Thyroid gland (tissue), 4 donors: ENCODE measurements at regions not wholly inside any gene's neighbourhood (a gene's known extent, or its start where the extent isn't known, plus 50 kb on each side); places are given as distances from the start of the nearest gene placed in this dataset.

Experiments used
- DNase-seq, 2 donors: peaks; one replicate each; pipeline ENCODE4 v3.0.0-alpha.2; 2019
- H3K27ac ChIP-seq, 3 donors: fragments of 200-600 bp; sonication (generic); 1 replicate in 2 of 3; 2 replicates in 1 of 3; pipeline ENCODE4 v1.5.1; 2016 to 2019; ENCODE audit warnings: mild to moderate bottlenecking in 1 of 3, moderate library complexity in 1 of 3
- H3K27me3 ChIP-seq: fragments of 200-600 bp; sonication (generic); one replicate; pipeline ENCODE4 v1.5.1; 2019
- H3K36me3 ChIP-seq, 2 donors: fragments of 200-600 bp; sonication (generic); one replicate each; pipeline ENCODE4 v1.5.1; 2016 to 2019
- H3K4me1 ChIP-seq, 2 donors: fragments of 200-600 bp; sonication (generic); one replicate each; pipeline ENCODE4 v1.5.1; 2017 to 2019
- H3K4me3 ChIP-seq, 3 donors: fragments of 200-600 bp; sonication (generic); replicated peaks in 1 of 3; 1 replicate in 2 of 3; 2 replicates in 1 of 3; pipeline ENCODE4 v1.5.1; 2016; ENCODE audit warnings: mild to moderate bottlenecking in 1 of 3
- H3K9me3 ChIP-seq: fragments of 200-600 bp; sonication (generic); one replicate; pipeline ENCODE4 v1.5.1; 2017
- POLR2A ChIP-seq, 2 donors: fragments of 450-650 bp; IDR thresholded peaks; one replicate each; pipeline ENCODE4 v1.6.1; 2017; ENCODE audit warnings: antibody characterized with exemption in 2 of 2, mild to moderate bottlenecking in 2 of 2, moderate library complexity in 1 of 2
- WGBS, 2 donors: methylation state at CpG; one replicate each; pipeline ENCODE4 v1.1.5; 2017; 5-methylcytosine and 5-hydroxymethylcytosine counted together
- intact Hi-C: fragments of 100-400 bp; cut with DNase I; formaldehyde crosslinking; loops from one replicate; pipeline ENCODE4 v1.15.1; 2023
- TF ChIP-seq, protein P1 (sequence below), 6 experiments: fragments of 200-600 bp in 3 of 6; fragments of 450-650 bp in 3 of 6; sonication (generic) in 3 of 6; IDR thresholded peaks; one replicate each; pipeline ENCODE4 v1.5.1; 2016 to 2019; ENCODE audit warnings: antibody characterized with exemption in 6 of 6, mild to moderate bottlenecking in 2 of 6, inconsistent platforms in 1 of 6, moderate library complexity in 1 of 6

DNA sequence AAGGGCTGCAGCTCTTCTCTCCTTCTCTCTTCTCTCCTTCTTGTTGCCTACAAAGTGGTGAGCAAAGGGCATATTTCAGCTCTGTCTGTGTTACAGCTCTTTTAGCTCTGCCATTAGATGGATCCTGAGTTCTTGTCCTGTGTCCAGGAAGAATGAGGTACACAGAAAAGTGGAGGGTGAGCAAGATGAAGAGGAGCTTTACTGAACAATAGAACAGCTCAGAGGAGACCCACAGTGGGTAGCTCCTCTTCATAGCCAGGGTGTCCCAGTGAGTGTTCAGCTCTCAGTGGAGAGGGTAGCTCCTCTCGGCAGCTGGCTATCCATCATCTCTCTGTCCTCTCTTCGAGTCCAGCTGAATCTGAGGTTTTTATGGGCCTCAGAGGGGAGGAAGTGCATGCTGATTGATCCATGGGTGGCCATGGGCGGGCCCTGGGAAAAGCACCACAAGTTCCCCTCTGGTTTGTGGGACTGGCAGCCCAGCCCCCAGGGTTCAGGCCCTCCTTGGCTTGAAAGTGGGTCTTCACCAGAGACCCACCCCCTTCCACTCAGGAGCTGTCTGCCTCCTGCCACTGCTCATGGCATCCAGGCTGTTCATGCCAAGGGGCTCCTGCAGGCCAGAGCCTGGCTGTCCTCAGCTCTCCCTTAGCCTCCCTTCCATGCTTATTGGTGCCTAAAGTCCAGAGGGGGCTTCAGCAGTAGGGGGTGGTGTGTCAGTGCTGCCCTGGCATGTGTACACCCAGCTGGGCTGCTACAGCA is 109.1 kb upstream of the FAM180A start:
- H3K9me3 ChIP-seq: no peaks in the 10 kb centered on the region
- H3K36me3 ChIP-seq: no peaks in the 10 kb centered on the region
- H3K27me3 ChIP-seq: no peaks in the 10 kb centered on the region
- TF ChIP-seq, protein P1, sequence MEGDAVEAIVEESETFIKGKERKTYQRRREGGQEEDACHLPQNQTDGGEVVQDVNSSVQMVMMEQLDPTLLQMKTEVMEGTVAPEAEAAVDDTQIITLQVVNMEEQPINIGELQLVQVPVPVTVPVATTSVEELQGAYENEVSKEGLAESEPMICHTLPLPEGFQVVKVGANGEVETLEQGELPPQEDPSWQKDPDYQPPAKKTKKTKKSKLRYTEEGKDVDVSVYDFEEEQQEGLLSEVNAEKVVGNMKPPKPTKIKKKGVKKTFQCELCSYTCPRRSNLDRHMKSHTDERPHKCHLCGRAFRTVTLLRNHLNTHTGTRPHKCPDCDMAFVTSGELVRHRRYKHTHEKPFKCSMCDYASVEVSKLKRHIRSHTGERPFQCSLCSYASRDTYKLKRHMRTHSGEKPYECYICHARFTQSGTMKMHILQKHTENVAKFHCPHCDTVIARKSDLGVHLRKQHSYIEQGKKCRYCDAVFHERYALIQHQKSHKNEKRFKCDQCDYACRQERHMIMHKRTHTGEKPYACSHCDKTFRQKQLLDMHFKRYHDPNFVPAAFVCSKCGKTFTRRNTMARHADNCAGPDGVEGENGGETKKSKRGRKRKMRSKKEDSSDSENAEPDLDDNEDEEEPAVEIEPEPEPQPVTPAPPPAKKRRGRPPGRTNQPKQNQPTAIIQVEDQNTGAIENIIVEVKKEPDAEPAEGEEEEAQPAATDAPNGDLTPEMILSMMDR (IDR thresholded peaks at IDR 0.05): no peak
- no peak for TF ChIP-seq POLR2A (IDR thresholded peaks at IDR 0.05)
- peaks cover 23% of the 10 kb centered on the region in 2 donors for H3K4me1 ChIP-seq
- 92 to 100% methylated on average over 2 of the region's 3 CpGs for WGBS, 2 donors
- no peak overlapping the region for H3K27ac ChIP-seq
- intact Hi-C loops: no loop called here
- DNase-seq: no peak
- no peak overlapping the region for H3K4me3 ChIP-seq

DNA sequence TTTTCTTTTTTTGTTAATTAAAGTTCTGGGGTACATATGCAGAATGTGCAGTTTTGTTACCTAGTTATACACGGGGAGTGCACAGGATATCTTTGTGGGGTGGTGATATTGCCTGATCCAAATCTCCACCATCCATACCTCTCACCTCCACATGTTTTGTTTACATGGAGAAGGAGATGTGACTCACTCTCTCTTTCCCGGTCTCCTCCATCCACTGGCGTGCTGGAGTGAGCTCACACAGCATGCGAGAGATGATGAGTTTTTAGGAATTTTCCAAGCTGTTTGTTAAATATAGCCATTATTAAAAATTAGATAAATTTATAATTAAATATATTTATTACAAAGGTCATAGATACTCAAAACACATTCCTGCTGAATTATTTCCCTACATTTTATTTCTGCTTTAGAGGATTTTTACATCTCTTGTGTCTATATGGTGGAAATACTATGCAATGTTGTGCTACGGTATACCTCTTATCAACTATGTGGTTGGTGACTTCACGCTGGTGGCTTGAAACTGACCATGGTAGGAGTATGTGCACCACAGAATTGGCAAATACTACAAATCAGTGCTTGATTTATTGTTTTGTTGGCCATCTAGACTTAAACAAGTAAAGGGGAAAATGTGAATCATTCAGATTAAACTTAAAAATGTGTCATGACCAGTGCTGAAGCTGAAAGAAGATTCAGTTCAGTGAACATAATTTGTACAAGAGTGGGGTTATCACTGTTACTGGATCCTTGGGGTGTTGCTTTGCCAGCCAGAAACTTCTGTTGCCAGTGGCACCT is 107.9 kb upstream of the FAM180A start:
- no peak for DNase-seq
- H3K4me1 ChIP-seq: peaks cover 12 to 14% of the 10 kb centered on the region in 2 donors
- H3K27ac ChIP-seq: no peak overlapping the region
- no peaks in the 10 kb centered on the region for H3K36me3 ChIP-seq
- TF ChIP-seq POLR2A (IDR thresholded peaks at IDR 0.05): no peak
- TF ChIP-seq, protein P1 (IDR thresholded peaks at IDR 0.05): no peak
- WGBS, 2 donors: 72 to 74% methylated on average over 6 of the region's 6 CpGs
- H3K27me3 ChIP-seq: no peaks in the 10 kb centered on the region
- intact Hi-C loops: no loop called here
- no peak overlapping the region for H3K4me3 ChIP-seq
- no peaks in the 10 kb centered on the region for H3K9me3 ChIP-seq

DNA sequence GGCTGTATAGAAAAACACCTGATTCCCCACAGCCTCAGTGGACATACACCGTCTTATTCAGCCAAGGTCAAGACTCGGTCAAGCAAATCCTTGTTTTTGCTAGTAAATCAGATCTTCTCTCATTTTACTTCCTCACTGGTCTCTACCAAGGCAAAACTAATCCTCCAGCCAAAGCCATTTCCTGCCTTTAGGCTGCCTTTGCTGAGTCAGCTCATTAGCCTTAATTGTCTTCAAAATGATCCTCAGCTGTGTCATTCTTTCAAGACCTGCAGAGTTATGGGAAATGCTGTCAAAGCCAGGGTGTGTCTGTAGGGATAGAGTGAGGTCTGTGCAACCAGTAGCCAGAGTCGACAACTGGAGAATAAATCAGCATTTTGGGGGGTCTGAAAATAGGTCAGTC is 107.2 kb upstream of the FAM180A start:
- 27 to 33% methylated on average over 3 of the region's 3 CpGs for WGBS, 2 donors

DNA sequence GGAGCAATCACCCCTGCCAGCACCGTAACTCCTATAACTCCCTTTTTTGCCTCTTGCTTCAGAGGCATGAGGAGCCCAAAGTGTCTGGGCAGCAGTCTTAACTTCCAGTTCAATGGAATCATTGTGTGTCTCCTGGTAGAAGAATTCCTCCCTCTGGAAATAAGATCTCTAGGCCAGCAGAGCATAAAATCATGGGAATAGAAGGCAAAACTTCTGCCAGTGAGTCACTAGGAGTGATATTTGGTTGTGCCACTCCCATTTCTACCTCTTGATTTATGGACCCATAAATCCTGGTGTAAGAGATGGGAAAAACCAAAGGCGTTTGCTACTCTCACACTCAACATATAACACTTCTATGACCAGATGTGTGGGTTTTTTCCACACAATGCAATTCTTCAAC is 104.9 kb upstream of the FAM180A start:
- no peak overlapping the region for H3K4me3 ChIP-seq
- DNase-seq: no peak
- no peaks in the 10 kb centered on the region for H3K36me3 ChIP-seq
- no peaks in the 10 kb centered on the region for H3K27me3 ChIP-seq
- intact Hi-C loops: no loop called here
- H3K9me3 ChIP-seq: no peaks in the 10 kb centered on the region
- no peak for TF ChIP-seq POLR2A (IDR thresholded peaks at IDR 0.05)
- TF ChIP-seq, protein P1 (IDR thresholded peaks at IDR 0.05): no peak
- WGBS, 2 donors: 89 to 97% methylated on average over 2 of the region's 2 CpGs
- peaks cover 12 to 14% of the 10 kb centered on the region in 2 donors for H3K4me1 ChIP-seq
- H3K27ac ChIP-seq: no peak overlapping the region

More for the DNA sequence above, 107.2 kb upstream of the FAM180A start:
- intact Hi-C loops: no loop called here
- H3K4me3 ChIP-seq: no peak overlapping the region
- no peak for DNase-seq
- H3K27ac ChIP-seq: no peak overlapping the region
- H3K36me3 ChIP-seq: no peaks in the 10 kb centered on the region
- H3K27me3 ChIP-seq: no peaks in the 10 kb centered on the region
- no peaks in the 10 kb centered on the region for H3K9me3 ChIP-seq
- no peak for TF ChIP-seq POLR2A (IDR thresholded peaks at IDR 0.05)
- TF ChIP-seq, protein P1 (IDR thresholded peaks at IDR 0.05): no peak
- peaks cover 12 to 14% of the 10 kb centered on the region in 2 donors for H3K4me1 ChIP-seq

DNA sequence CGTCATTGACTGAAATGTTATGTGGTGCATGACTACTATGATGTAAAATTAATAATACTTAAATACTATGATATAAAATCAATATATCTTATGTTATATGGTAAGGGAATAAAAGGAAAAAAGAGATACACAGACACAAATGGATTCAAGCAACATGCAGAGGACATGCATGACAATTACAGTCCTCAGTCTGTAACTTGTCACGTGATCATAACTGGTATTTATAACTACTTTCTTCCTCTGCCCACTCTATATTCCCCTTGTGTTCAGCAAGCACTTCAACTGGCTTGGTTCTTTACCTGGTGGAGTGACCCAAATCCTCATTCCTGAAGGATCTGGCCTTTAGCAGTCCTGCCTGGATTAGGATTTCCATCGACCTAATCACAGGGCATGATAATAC is 104.4 kb upstream of the FAM180A start:
- TF ChIP-seq, protein P1 (IDR thresholded peaks at IDR 0.05): no peak
- no peak for TF ChIP-seq POLR2A (IDR thresholded peaks at IDR 0.05)
- 92 to 97% methylated on average over 3 of the region's 3 CpGs for WGBS, 2 donors
- no peaks in the 10 kb centered on the region for H3K36me3 ChIP-seq
- H3K27ac ChIP-seq: no peak overlapping the region
- peaks cover 12 to 14% of the 10 kb centered on the region in 2 donors for H3K4me1 ChIP-seq
- intact Hi-C loops: no loop called here
- H3K27me3 ChIP-seq: no peaks in the 10 kb centered on the region
- H3K9me3 ChIP-seq: no peaks in the 10 kb centered on the region
- no peak for DNase-seq
- H3K4me3 ChIP-seq: no peak overlapping the region
